A549 (cell line): ENCODE measurements at regions not wholly inside any gene's neighbourhood (a gene's known extent, or its start where the extent isn't known, plus 50 kb on each side); places are given as distances from the start of the nearest gene placed in this dataset.

Source experiments
- ATAC-seq, 2 experiments: fragments of 200-7000 bp in 1 of 2; fragments of >200 bp in 1 of 2; cut with Nextera tagmentation in 1 of 2; cut with Tn5 transposase in 1 of 2; 3 replicates each; pipeline versions ENCODE4 v1.8.0 to v1.9.1; 2018 to 2020; ENCODE audit warnings: mild to moderate bottlenecking in 1 of 2, moderate library complexity in 1 of 2
- CTCF ChIA-PET: fragments of 300-600 bp; sonication (Branson Sonifier 250); formaldehyde crosslinking; extraction: SDS; loops from one replicate; lab custom pipeline; 2021; ENCODE audit warnings: antibody characterized with exemption, inconsistent platforms; lab: Yijun Ruan, JAX
- POLR2A ChIA-PET: fragments of 350-600 bp; formaldehyde crosslinking; extraction: SDS; loops from one replicate; lab custom pipeline; 2021; ENCODE audit warnings: antibody characterized with exemption, inconsistent platforms; lab: Yijun Ruan, JAX
- DNase-seq, 2 experiments: peaks; one replicate each; pipeline versions ENCODE4 v3.0.0 to v3.0.0-alpha.2; 2011 to 2016; ENCODE audit warnings: low read depth in 1 of 2, low spot score in 1 of 2
- FAIRE-seq: peaks from 2 replicates; lab custom pipeline; 2011; peaks lifted over from hg19 to GRCh38; lab: Jason Lieb, UNC
- H3K27ac ChIP-seq, 2 experiments: fragments of >200 bp; sonication (Bioruptor Twin); formaldehyde crosslinking; 3 replicates each; pipeline ENCODE4 v1.5.1; 2016 to 2017
- H3K4me1 ChIP-seq: fragments of >200 bp; sonication (Bioruptor Twin); formaldehyde crosslinking; 3 replicates; pipeline ENCODE4 v1.6.1; 2016
- H3K4me2 ChIP-seq: fragments of >200 bp; sonication (Bioruptor Twin); formaldehyde crosslinking; 3 replicates; pipeline ENCODE4 v1.6.1; 2016
- H3K4me3 ChIP-seq: fragments of >200 bp; sonication (Bioruptor Twin); formaldehyde crosslinking; 3 replicates; pipeline ENCODE4 v1.5.1; 2016
- H3K9me3 ChIP-seq: fragments of >200 bp; sonication (Bioruptor Twin); formaldehyde crosslinking; 3 replicates; pipeline ENCODE4 v1.6.1; 2016
- ATOH8 ChIP-seq: fragments of 250-450 bp; sonication (Bioruptor Pico); IDR thresholded peaks from 2 replicates; pipeline ENCODE4 v1.5.0; 2020; ENCODE audit warnings: low read depth, mild to moderate bottlenecking, moderate library complexity
- CEBPB ChIP-seq, 2 experiments: fragments of >200 bp in 1 of 2; sonication (Bioruptor Twin) in 1 of 2; formaldehyde crosslinking in 1 of 2; IDR thresholded peaks; 2 replicates each; pipeline ENCODE4 v1.6.1; 2012 to 2016
- CHD2 ChIP-seq: fragments of 150-350 bp; IDR thresholded peaks from 2 replicates; pipeline ENCODE4 v1.6.1; 2014; ENCODE audit warnings: low read length; ENCODE audit not compliant: partially characterized antibody
- EHMT2 ChIP-seq: fragments of 200-600 bp; sonication (generic); IDR thresholded peaks from 2 replicates; pipeline ENCODE4 v1.6.1; 2016; ENCODE audit warnings: antibody characterized with exemption, low read depth, mild to moderate bottlenecking, moderate library complexity
- ESRRA ChIP-seq: fragments of 150-350 bp; IDR thresholded peaks from 2 replicates; pipeline ENCODE4 v1.6.1; 2014; ENCODE audit warnings: mild to moderate bottlenecking, low read length, borderline replicate concordance
- FOSL2 ChIP-seq, 2 experiments: fragments of 450-650 bp in 1 of 2; fragments of >200 bp in 1 of 2; sonication (Bioruptor Twin) in 1 of 2; formaldehyde crosslinking; IDR thresholded peaks; 2 replicates each; pipeline versions ENCODE4 v1.5.0 to v1.6.1; 2016 to 2020; ENCODE audit warnings: mild to moderate bottlenecking in 1 of 2, moderate library complexity in 1 of 2
- HDAC2 ChIP-seq: fragments of 200-600 bp; sonication (generic); IDR thresholded peaks from 2 replicates; pipeline ENCODE4 v1.6.1; 2016
- HES2 ChIP-seq: fragments of >200 bp; sonication (Bioruptor Twin); formaldehyde crosslinking; IDR thresholded peaks from 2 replicates; pipeline ENCODE4 v1.6.1; 2016
- HOXB13 ChIP-seq: fragments of 250-450 bp; sonication (Bioruptor Pico); IDR thresholded peaks from 2 replicates; pipeline ENCODE4 v1.5.0; 2020; ENCODE audit warnings: low read depth, mild to moderate bottlenecking, moderate library complexity
- KDM5A ChIP-seq: fragments of 200-600 bp; sonication (generic); IDR thresholded peaks from 2 replicates; pipeline ENCODE4 v1.6.1; 2016; ENCODE audit warnings: antibody characterized with exemption, mild to moderate bottlenecking
- MAX ChIP-seq: IDR thresholded peaks from 2 replicates; pipeline ENCODE4 v1.6.1; 2012
- MYC ChIP-seq: IDR thresholded peaks from 2 replicates; pipeline ENCODE4 v1.6.1; 2012; ENCODE audit warnings: mild to moderate bottlenecking, inconsistent platforms, low read length, improper control_type of control experiment, borderline replicate concordance
- PBX3 ChIP-seq: IDR thresholded peaks from 2 replicates; pipeline ENCODE4 v1.6.1; 2012
- POLR2A ChIP-seq: IDR thresholded peaks from 2 replicates; pipeline ENCODE4 v1.6.1; 2012; ENCODE audit warnings: mild to moderate bottlenecking, low read length
- RCOR1 ChIP-seq: fragments of 150-350 bp; IDR thresholded peaks from 2 replicates; pipeline ENCODE4 v1.6.1; 2014; ENCODE audit warnings: antibody characterized with exemption, low read length, low read depth
- TP53 ChIP-seq: fragments of 250-450 bp; sonication (Bioruptor Pico); IDR thresholded peaks from 2 replicates; pipeline ENCODE4 v1.5.0; 2021; ENCODE audit warnings: mild to moderate bottlenecking, moderate library complexity
- USF2 ChIP-seq: fragments of 450-650 bp; IDR thresholded peaks from 2 replicates; pipeline ENCODE4 v1.6.1; 2014; ENCODE audit warnings: antibody characterized with exemption
- ZC3H11A ChIP-seq: fragments of 450-650 bp; IDR thresholded peaks from 2 replicates; pipeline ENCODE4 v1.6.1; 2014; ENCODE audit warnings: antibody characterized with exemption, mild to moderate bottlenecking
- ZFP36 ChIP-seq: fragments of 450-650 bp; IDR thresholded peaks from 2 replicates; pipeline ENCODE4 v1.6.1; 2014; ENCODE audit warnings: borderline replicate concordance; ENCODE audit not compliant: partially characterized antibody
- ZSCAN20 ChIP-seq: fragments of 250-450 bp; sonication (Bioruptor Pico); IDR thresholded peaks from 2 replicates; pipeline ENCODE4 v1.8.0; 2022; ENCODE audit warnings: mild to moderate bottlenecking, moderate library complexity
- WGBS: methylation state at CpG from one replicate; pipeline ENCODE4 v1.1.6; 2017; ENCODE audit errors: missing lambda C conversion rate; 5-methylcytosine and 5-hydroxymethylcytosine counted together

GRCh38 chr2:139609109-139609508 lies 828.9 kb upstream of the NXPH2 start:
- Histone ChIP-seq H3K4me1 (no peaks in the 10 kb centered on the region), H3K4me3 (no peak overlapping the region), H3K9me3 (no peaks in the 10 kb centered on the region), H3K4me2 (no peak overlapping the region), H3K27ac (no peak overlapping the region)
- TF ChIP-seq ZSCAN20 (no peak), POLR2A (no peak), HOXB13 (CRISPR knock-in tag) (no peak), CEBPB (IDR thresholded peaks at IDR 0.05) (no peak)
- POLR2A ChIA-PET, result no interaction called here
- WGBS, result 25% methylated on average over 3 of the region's 3 CpGs
- DNase-seq (no peak), ATAC-seq (no peak), FAIRE-seq (no peak)
- CTCF ChIA-PET, result no interaction called here

GRCh38 chr2:139605668-139606067 lies 825.5 kb upstream of the NXPH2 start:
- H3K4me3 ChIP-seq, result no peak overlapping the region
- H3K9me3 ChIP-seq, result no peaks in the 10 kb centered on the region
- TF ChIP-seq MYC (no peak), ESRRA (no peak), ZFP36 (no peak), EHMT2 (no peak), FOSL2 (IDR thresholded peaks at IDR 0.05) (no peak), FOSL2 (CRISPR knock-in tag; IDR thresholded peaks at IDR 0.05) (no peak), CHD2 (no peak), HOXB13 (CRISPR knock-in tag) (no peak), USF2 (no peak)
- ChIA-PET POLR2A (no interaction called here), CTCF (no interaction called here)
- 47% methylated on average over 2 of the region's 2 CpGs for WGBS
- FAIRE-seq, result no peak
- ATAC-seq, result no peak
- no peak for DNase-seq
- H3K4me1 ChIP-seq, result no peaks in the 10 kb centered on the region
- no peak overlapping the region for H3K4me2 ChIP-seq
- H3K27ac ChIP-seq, result no peak overlapping the region

- Histone ChIP-seq H3K4me1 (no peaks in the 10 kb centered on the region), H3K4me3 (no peak overlapping the region), H3K9me3 (no peaks in the 10 kb centered on the region), H3K27ac (no peak overlapping the region), H3K4me2 (no peak overlapping the region)
- TF ChIP-seq ATOH8 (CRISPR knock-in tag), result no peak
- no peak for TF ChIP-seq HES2
- TF ChIP-seq HDAC2, result no peak
- TF ChIP-seq ZC3H11A, result no peak
- TF ChIP-seq RCOR1, result no peak
- TF ChIP-seq PBX3, result no peak
- TF ChIP-seq POLR2A, result no peak
- TF ChIP-seq TP53, result no peak
- WGBS, result 34% methylated on average over 2 of the region's 2 CpGs
- DNase-seq, result no peak
- POLR2A ChIA-PET, result no interaction called here
- CTCF ChIA-PET, result no interaction called here
- no peak for FAIRE-seq
- ATAC-seq, result no peak
Observed at GRCh38 chr2:139600166-139600565, 820.0 kb upstream of the NXPH2 start.

GRCh38 chr2:139585101-139585500 lies 804.9 kb upstream of the NXPH2 start:
- no peaks in the 10 kb centered on the region for H3K9me3 ChIP-seq
- TF ChIP-seq MAX (no peak), KDM5A (no peak)
- no peak for DNase-seq
- CTCF ChIA-PET, result no interaction called here
- POLR2A ChIA-PET, result no interaction called here
- WGBS, result 10% methylated on average over 1 of the region's 1 CpG
- H3K4me2 ChIP-seq, result no peak overlapping the region
- no peaks in the 10 kb centered on the region for H3K4me1 ChIP-seq
- no peak overlapping the region for H3K4me3 ChIP-seq
- ATAC-seq, result no peak
- no peak for FAIRE-seq
- H3K27ac ChIP-seq, result no peak overlapping the region
